GM19395 (cell line): ENCODE measurements at regions not wholly inside any gene's neighbourhood (a gene's known extent, or its start where the extent isn't known, plus 50 kb on each side); places are given as distances from the start of the nearest gene placed in this dataset.
"Not testable (repeated sequence)": the region's sequence is repeated elsewhere in the genome, so short reads cannot be mapped to it uniquely, and the experiment has no call there.

ENCODE experiments used
- ATAC-seq: cut with Tn5 transposase; IDR thresholded peaks from one replicate; pipeline ENCODE4 v1.9.1; 2021; ENCODE audit warnings: mild to moderate bottlenecking, moderate library complexity; ENCODE audit not compliant: unreplicated experiment

DNA sequence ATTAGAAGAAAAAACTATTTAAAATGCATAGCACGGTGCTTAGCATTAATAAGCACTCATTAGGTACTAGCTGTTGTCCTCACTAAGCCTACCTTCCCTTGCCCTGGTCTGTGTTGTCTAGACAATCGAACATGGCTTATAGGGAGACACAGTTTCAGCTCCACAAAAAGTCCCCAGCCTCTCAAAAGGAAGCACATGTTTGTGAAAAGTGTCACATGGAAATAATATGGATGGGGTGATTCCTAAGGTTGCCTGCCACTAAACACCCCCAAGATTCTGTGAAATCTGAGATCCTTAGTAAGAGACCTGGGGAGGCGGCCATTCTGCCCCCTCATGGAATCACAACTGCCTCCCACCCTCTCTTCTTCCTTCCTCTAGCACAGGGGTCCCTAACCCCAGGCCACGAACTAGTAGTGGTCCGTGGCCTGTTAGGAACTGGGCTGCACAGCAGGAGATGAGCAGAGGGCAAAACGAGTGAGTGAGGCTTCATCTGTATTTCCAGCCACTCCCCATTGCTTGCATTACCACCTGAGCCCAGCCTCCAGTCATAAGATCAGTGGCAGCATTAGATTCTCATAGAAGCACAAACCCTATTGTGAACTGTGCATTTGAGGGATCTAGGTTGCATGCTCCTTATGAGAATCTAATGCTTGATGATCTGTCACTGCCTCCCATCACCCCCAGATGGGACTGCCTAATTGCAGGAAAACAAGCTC, 59.6 kb upstream of the NDUFV2 start:
- ATAC-seq = no peak

DNA sequence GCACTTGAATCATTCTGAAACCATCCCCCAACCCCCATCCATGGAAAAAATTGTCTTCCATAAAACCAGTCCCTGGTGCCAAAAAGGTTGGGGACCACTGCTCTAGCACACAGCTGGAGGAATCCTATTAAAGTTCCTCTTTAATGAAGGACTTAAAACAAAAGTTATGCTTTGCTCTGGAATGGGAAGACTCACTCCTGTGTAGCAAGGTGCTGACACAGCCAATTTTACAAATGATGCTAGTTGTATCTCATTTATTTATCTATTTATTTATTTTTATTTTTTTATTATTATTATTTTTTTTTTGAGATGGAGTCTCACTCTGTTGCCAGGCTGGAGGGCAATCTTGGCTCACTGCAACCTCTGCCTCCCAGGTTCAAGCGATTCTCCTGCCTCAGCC, 58.9 kb upstream of the NDUFV2 start:
- ATAC-seq = no peak

DNA sequence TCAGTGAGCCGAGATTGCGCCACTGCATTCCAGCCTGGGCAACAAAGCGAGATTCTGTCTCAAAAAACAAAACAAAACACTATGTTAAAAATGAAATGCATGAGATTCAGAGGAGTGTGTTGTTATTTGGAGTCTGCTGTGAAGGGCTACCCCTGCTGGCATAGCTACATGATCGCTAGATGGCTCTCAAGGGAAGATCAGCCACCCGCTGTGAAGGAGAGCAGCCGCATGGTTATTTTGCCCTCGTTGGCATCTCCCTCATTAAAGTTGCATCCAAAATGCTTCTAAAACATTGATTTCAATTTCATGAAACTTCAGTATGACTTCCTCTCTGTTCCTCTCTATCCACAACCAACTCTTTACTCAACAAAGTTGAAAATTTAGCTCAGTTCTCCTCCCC, 54.8 kb upstream of the NDUFV2 start:
- no peak for ATAC-seq

DNA sequence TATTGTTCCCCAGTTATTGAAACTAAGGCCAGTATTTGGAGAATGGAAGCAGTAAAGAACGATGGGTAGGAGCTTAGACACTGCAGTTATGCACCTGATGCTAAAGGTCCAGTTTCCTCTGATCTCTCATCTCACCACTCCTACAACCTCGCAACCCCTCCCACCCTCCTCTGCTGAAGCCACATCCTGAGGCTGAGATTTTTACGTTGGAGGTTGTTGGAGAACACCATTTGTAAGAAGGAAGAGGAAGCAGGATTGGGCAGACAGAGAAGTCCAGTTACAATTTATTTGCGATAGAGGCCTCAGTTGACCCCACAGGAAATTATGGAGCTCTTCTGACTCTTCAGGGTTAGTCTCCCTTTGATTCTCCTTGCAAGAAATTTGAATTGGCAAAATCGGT, 54.3 kb upstream of the NDUFV2 start:
- ATAC-seq = no peak

DNA sequence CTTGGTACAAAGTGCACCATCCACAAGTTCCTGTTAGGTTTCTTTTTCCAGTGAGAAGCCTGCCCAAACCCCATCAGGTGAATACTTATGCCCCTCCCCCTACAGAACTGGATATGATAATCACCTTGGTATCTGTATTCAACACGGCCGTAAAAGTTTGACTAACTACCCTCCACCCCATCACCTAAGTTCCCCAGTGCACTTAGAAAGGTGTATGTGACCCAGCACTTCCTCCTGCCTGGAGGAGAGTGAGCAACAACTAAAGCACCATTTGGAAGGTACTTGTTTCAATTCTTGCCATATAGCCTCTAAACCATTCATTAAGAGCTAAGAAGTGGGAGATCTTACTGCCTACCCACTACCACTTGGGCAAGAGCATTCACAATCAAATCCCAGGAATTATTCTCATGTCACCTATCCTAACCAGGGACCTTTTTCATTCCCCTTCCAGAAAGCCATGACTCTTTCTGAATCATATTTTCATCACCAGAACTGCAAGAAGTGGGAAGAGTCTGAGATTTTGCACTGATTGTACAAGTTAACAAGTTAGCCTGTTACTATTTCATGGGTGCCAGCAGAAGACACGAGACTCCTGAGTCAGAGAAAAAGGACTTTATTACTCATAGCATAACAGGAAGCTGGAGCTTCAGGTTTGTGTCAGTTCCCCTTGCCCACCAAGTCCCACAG, 53.5 kb upstream of the NDUFV2 start:
- no peak for ATAC-seq

DNA sequence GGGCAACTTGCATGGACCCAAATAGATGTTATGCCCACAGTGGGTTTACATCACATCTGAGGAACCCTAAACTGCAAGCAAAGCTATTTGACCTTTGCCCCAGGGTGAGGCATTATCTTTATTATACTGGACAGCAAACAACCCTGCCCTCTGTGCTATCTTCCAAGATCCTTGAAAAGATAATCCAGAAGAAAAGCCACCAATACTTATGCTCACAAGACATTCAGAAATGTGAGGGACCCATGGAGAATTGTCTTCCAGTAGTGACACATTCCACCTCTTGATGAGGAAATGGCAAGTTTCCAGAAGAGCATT, 53.0 kb upstream of the NDUFV2 start:
- ATAC-seq = no peak

DNA sequence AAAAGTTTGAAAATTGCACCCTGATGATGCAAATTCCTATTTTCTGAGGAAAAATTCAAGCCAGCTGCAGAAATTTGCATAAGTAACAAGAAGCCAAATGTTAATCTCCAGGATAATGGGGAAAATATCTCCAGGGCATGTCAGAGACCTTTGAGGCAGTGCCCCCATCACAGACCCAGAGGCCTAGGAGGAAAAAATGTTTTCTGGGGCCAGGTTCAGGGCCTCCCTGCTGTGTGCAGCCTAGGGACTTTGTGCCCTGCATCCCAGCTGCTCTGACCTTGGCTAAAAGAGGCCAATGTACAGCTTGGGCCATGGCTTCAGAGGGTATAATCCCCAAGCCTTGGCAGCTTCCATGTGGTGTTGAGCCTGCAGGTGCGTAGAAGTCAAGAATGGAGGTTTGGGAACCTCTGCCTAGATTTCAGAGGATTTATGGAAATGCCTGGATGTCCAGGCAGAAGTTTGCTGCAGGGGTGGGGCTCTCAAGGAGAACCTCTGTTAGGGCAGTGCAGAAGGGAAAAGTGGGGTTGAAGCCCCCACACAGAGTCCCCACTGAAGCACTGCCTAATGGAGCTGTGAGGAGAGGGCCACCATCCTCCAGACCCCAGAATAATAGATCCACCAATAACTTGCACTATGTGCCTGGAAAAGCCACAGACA, 51.7 kb upstream of the NDUFV2 start:
- ATAC-seq = not testable (repeated sequence)
